Fibroblast of mammary gland (primary cell): ENCODE measurements at regions not wholly inside any gene's neighbourhood (a gene's known extent, or its start where the extent isn't known, plus 50 kb on each side); places are given as distances from the start of the nearest gene placed in this dataset.

Source experiments
- DNase-seq: peaks from one replicate; pipeline ENCODE4 v3.0.0-alpha.2; 2010; ENCODE audit warnings: low read depth
- H3K4me3 ChIP-seq: 2 replicates; pipeline ENCODE4 v1.5.1; 2011; ENCODE audit warnings: low read depth, mild to moderate bottlenecking, low read length, moderate library complexity; ENCODE audit not compliant: control insufficient read depth
- CTCF ChIP-seq: conservative IDR thresholded peaks from 2 replicates; pipeline ENCODE4 v1.5.1; 2011; ENCODE audit warnings: low read depth, low read length, inconsistent platforms; ENCODE audit not compliant: control insufficient read depth, insufficient read depth

- H3K4me3 ChIP-seq = no peak overlapping the region
- no peak for TF ChIP-seq CTCF
- DNase-seq = no peak
Measured at GRCh38 chr7:35336444-35336843, 82.5 kb upstream of the TBX20 start.

- H3K4me3 ChIP-seq = no peak overlapping the region
- no peak for TF ChIP-seq CTCF
- DNase-seq = no peak
Measured at GRCh38 chr7:35334506-35334905, 80.6 kb upstream of the TBX20 start.

GRCh38 chr7:35333265-35333664, 79.4 kb upstream of the TBX20 start:
- TF ChIP-seq CTCF = no peak
- no peak for DNase-seq
- H3K4me3 ChIP-seq = no peak overlapping the region

- H3K4me3 ChIP-seq = no peak overlapping the region
- TF ChIP-seq CTCF = no peak
- no peak for DNase-seq
Measured at GRCh38 chr7:35331730-35332678, 78.1 kb upstream of the TBX20 start.

- TF ChIP-seq CTCF = no peak
- DNase-seq = no peak
- no peak overlapping the region for H3K4me3 ChIP-seq
Measured at GRCh38 chr7:35329026-35329425, 75.1 kb upstream of the TBX20 start.

GRCh38 chr7:35319606-35320005, 65.7 kb upstream of the TBX20 start:
- no peak for TF ChIP-seq CTCF
- H3K4me3 ChIP-seq = no peak overlapping the region
- DNase-seq = no peak
